Transverse colon (tissue), 4 donors: ENCODE measurements at regions not wholly inside any gene's neighbourhood (a gene's known extent, or its start where the extent isn't known, plus 50 kb on each side); places are given as distances from the start of the nearest gene placed in this dataset.

Experiments used
- DNase-seq: peaks from one replicate; pipeline ENCODE4 v3.0.0-alpha.2; 2019
- H3K27ac ChIP-seq, 4 donors: fragments of 200-600 bp; sonication (generic); 2 replicates each; pipeline ENCODE4 v1.5.1; 2016 to 2018; ENCODE audit warnings: inconsistent platforms in 4 of 4
- H3K27me3 ChIP-seq: fragments of 200-600 bp; sonication (generic); 2 replicates; pipeline ENCODE4 v1.5.1; 2017; ENCODE audit warnings: inconsistent platforms
- H3K36me3 ChIP-seq, 4 donors: fragments of 200-600 bp; sonication (generic); 2 replicates each; pipeline ENCODE4 v1.5.1; 2017 to 2019; ENCODE audit warnings: inconsistent platforms in 4 of 4
- H3K4me1 ChIP-seq, 4 donors: fragments of 200-600 bp; sonication (generic); 2 replicates each; pipeline ENCODE4 v1.5.1; 2017 to 2020; ENCODE audit warnings: inconsistent platforms in 4 of 4
- H3K4me3 ChIP-seq, 4 donors: fragments of 200-600 bp; sonication (generic); 1 replicate in 1 of 4; 2 replicates in 3 of 4; pipeline versions ENCODE4 v1.5.1 to v1.6.1; 2017 to 2019; ENCODE audit warnings: inconsistent platforms in 4 of 4
- H3K9me3 ChIP-seq, 2 donors: fragments of 200-600 bp; sonication (generic); 2 replicates each; pipeline ENCODE4 v1.5.1; 2017 to 2019; ENCODE audit warnings: inconsistent platforms in 2 of 2
- EP300 ChIP-seq: sonication (generic); formaldehyde crosslinking; IDR thresholded peaks from one replicate; pipeline ENCODE4 v1.6.1; 2017; ENCODE audit warnings: antibody characterized with exemption, low read depth
- POLR2A ChIP-seq: fragments of 450-650 bp; IDR thresholded peaks from one replicate; pipeline ENCODE4 v1.6.1; 2016; ENCODE audit warnings: antibody characterized with exemption, mild to moderate bottlenecking, moderate library complexity
- POLR2AphosphoS5 ChIP-seq, 3 donors: sonication (generic); formaldehyde crosslinking; IDR thresholded peaks; one replicate each; pipeline ENCODE4 v1.6.1; 2016; ENCODE audit warnings: antibody characterized with exemption in 3 of 3
- WGBS, 2 donors: methylation state at CpG; one replicate each; pipeline ENCODE4 v1.1.5; 2018; ENCODE audit warnings: low coverage in 1 of 2; 5-methylcytosine and 5-hydroxymethylcytosine counted together
- in situ Hi-C, 4 donors: fragments of 200-750 bp; cut with MboI; loops; one replicate each; pipeline versions ENCODE4 v1.15.0 to v1.15.1; 2017; ENCODE audit warnings: low sequenced_read_pairs in 3 of 4, low pct_ligation_motif_present in 1 of 4, low pct_unique_long_range_greater_than_20kb in 1 of 4
- intact Hi-C: fragments of 100-400 bp; cut with DNase I; formaldehyde crosslinking; loops from one replicate; pipeline ENCODE4 v1.15.1; 2023; ENCODE audit warnings: low total_unique reads
- TF ChIP-seq, protein P1 (sequence below), 5 experiments: fragments of 200-600 bp in 3 of 5; fragments of 450-650 bp in 2 of 5; sonication (generic) in 3 of 5; IDR thresholded peaks; 1 replicate in 2 of 5; 2 replicates in 3 of 5; pipeline ENCODE4 v1.5.1; 2016 to 2017; ENCODE audit warnings: antibody characterized with exemption in 5 of 5, inconsistent platforms in 3 of 5, mild to moderate bottlenecking in 2 of 5, moderate library complexity in 1 of 5

DNA sequence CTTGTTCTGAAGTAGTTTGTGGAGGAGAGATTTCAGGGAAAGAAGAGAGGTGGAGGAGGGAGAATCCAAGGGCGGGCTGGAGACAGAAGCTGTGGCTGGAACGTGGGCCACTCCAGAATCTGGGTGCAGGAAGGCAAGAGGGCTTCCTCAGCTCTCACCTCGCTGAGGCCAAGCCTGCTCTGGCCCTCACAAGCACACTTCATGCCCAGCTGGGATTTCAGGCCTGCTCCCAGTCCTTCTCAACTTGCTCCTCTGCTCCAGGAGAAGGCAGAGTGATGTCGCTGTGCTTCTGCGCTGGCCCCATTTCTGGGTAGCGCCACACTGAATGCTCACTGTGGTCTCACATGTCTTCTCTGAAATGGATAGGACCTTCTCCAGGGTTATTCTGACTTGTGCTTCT lies 328.8 kb downstream of the FGF9 start:
- Histone ChIP-seq H3K9me3 (no peaks in the 10 kb centered on the region), H3K36me3 (no peaks in the 10 kb centered on the region), H3K27me3 (no peaks in the 10 kb centered on the region), H3K4me3 (no peak overlapping the region), H3K27ac (no peak overlapping the region), H3K4me1 (peaks cover 0 to 7% (median 5%) of the 10 kb centered on the region in 4 donors)
- no peak for DNase-seq
- in situ Hi-C loops (no loop called here), intact Hi-C loops (no loop called here)
- no peak for TF ChIP-seq POLR2AphosphoS5 (IDR thresholded peaks at IDR 0.05)
- WGBS, 2 donors = 85% methylated on average over 6 of the region's 6 CpGs; no CpG with 5 or more reads in 1 of the 2 donors

DNA sequence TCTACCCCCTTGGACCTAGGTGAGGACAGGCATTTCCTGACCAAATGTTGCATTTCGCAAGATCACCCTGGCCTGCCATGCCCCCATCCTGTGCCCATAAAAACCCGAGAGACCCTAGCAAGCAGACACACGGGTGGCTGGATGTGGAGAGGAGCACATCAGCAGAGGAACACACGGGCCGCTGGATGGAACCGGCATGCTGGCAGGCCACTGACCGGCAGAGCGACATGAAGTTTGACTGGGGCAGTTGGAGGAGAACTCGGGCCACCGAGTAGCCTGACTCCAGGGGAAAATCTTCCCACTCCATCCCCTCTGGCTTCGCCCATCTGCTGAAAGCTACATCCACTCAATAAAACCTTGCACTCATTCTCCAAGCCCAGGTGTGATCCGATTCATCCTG lies 329.3 kb downstream of the FGF9 start:
- in situ Hi-C loops = no loop called here
- no peak overlapping the region for H3K4me3 ChIP-seq
- TF ChIP-seq, protein P1, sequence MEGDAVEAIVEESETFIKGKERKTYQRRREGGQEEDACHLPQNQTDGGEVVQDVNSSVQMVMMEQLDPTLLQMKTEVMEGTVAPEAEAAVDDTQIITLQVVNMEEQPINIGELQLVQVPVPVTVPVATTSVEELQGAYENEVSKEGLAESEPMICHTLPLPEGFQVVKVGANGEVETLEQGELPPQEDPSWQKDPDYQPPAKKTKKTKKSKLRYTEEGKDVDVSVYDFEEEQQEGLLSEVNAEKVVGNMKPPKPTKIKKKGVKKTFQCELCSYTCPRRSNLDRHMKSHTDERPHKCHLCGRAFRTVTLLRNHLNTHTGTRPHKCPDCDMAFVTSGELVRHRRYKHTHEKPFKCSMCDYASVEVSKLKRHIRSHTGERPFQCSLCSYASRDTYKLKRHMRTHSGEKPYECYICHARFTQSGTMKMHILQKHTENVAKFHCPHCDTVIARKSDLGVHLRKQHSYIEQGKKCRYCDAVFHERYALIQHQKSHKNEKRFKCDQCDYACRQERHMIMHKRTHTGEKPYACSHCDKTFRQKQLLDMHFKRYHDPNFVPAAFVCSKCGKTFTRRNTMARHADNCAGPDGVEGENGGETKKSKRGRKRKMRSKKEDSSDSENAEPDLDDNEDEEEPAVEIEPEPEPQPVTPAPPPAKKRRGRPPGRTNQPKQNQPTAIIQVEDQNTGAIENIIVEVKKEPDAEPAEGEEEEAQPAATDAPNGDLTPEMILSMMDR (IDR thresholded peaks at IDR 0.05) = no peak
- TF ChIP-seq POLR2A = no peak
- no peaks in the 10 kb centered on the region for H3K27me3 ChIP-seq
- H3K4me1 ChIP-seq = peaks cover 0 to 7% (median 5%) of the 10 kb centered on the region in 4 donors
- no peaks in the 10 kb centered on the region for H3K36me3 ChIP-seq
- no peaks in the 10 kb centered on the region for H3K9me3 ChIP-seq
- 89 to 94% methylated on average over 5 to 12 of the region's 12 CpGs for WGBS, 2 donors
- H3K27ac ChIP-seq = no peak overlapping the region
- DNase-seq = no peak
- intact Hi-C loops = no loop called here

DNA sequence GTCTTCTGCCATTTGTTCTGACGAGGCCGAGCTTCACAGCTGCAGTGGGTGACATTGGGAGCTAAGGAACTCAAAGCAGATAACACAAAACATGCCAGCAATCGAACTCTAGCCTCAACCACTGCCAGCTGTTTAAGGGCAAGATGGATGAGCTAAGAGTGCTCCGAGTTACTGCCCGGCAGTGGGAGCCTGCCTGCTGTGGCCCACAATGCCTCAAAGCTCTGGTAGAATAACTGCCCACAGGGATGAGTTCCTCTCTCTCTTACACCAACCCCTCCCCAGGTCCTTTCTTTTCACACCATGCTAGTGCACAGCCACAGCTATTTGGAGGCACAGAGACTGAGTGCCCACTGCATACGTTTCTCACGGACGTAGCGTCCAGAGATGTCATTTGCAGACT lies 330.5 kb downstream of the FGF9 start:
- intact Hi-C loops (no loop called here), in situ Hi-C loops (no loop called here)
- 97% methylated on average over 9 of the region's 9 CpGs; no CpG with 5 or more reads in 1 of the 2 donors for WGBS, 2 donors
- no peak for TF ChIP-seq POLR2A
- no peak for TF ChIP-seq POLR2AphosphoS5 (IDR thresholded peaks at IDR 0.05)
- TF ChIP-seq, protein P1 (IDR thresholded peaks at IDR 0.05) = no peak
- Histone ChIP-seq H3K4me1 (peaks cover 0 to 7% (median 5%) of the 10 kb centered on the region in 4 donors), H3K27me3 (no peaks in the 10 kb centered on the region), H3K9me3 (no peaks in the 10 kb centered on the region), H3K36me3 (no peaks in the 10 kb centered on the region), H3K27ac (no peak overlapping the region), H3K4me3 (no peak overlapping the region)
- DNase-seq = no peak

DNA sequence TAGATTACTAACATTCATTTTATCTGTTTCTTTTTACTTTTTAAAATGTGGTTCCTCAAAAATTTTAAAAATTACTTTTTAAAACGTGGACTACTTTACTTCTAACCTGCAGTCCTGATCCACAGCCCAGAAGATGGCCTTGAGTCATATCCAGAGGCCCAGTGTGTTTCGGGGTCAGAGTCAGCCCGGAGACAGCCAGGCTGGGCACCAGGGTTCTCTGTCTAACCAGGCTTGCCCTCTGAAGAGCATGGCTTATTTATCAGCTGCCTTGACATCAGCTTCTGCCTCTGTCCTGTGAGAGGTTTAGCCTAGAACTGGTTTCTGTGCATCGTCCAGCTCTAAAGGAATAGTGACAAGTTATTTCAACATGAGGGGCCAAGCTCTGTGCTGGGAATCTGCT lies 332.0 kb downstream of the FGF9 start:
- in situ Hi-C loops = no loop called here
- intact Hi-C loops = no loop called here
- no peaks in the 10 kb centered on the region for H3K9me3 ChIP-seq
- H3K27me3 ChIP-seq = no peaks in the 10 kb centered on the region
- no peak for DNase-seq
- H3K4me1 ChIP-seq = peaks cover 0 to 7% (median 5%) of the 10 kb centered on the region in 4 donors
- no peak overlapping the region for H3K4me3 ChIP-seq
- TF ChIP-seq POLR2A (no peak), EP300 (no peak), POLR2AphosphoS5 (IDR thresholded peaks at IDR 0.05) (no peak)
- TF ChIP-seq, protein P1 (IDR thresholded peaks at IDR 0.05) = no peak
- no peaks in the 10 kb centered on the region for H3K36me3 ChIP-seq
- no peak overlapping the region for H3K27ac ChIP-seq
- 74% methylated on average over 4 of the region's 4 CpGs; no CpG with 5 or more reads in 1 of the 2 donors for WGBS, 2 donors

DNA sequence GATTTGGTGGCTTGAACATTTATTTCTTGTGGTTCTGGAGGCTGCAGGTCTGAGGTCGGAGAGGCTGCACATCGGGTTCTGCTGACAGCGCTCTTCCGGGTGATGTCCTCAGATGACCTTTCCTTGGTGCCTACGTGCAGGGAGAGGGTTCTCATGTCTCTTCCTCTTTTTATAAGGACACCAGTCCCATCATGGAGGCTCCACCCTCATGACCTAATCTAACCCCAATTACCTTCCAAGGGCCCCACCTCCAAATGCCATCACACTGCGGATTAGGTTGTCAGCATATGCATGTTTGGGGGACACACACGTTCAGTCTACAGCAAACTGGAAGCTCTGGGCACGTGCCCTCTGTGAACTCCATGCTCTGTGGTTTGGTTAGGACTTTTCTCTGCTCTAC lies 338.6 kb downstream of the FGF9 start:
- no peak overlapping the region for H3K27ac ChIP-seq
- peaks cover 0 to 15% (median 2%) of the 10 kb centered on the region in 4 donors for H3K4me1 ChIP-seq
- in situ Hi-C loops = no loop called here
- H3K9me3 ChIP-seq = no peaks in the 10 kb centered on the region
- WGBS, 2 donors = 63 to 90% methylated on average over 2 to 8 of the region's 8 CpGs
- intact Hi-C loops = no loop called here
- DNase-seq = no peak
- TF ChIP-seq, protein P1 (IDR thresholded peaks at IDR 0.05) = no peak
- TF ChIP-seq POLR2AphosphoS5 (IDR thresholded peaks at IDR 0.05) (no peak), POLR2A (no peak), EP300 (no peak)
- H3K4me3 ChIP-seq = no peak overlapping the region
- no peaks in the 10 kb centered on the region for H3K27me3 ChIP-seq
- no peaks in the 10 kb centered on the region for H3K36me3 ChIP-seq
